GM21390 (cell line): ENCODE measurements at regions not wholly inside any gene's neighbourhood (a gene's known extent, or its start where the extent isn't known, plus 50 kb on each side); places are given as distances from the start of the nearest gene placed in this dataset.

Experiments
- ATAC-seq: cut with Tn5 transposase; IDR thresholded peaks from one replicate; pipeline ENCODE4 v1.9.1; 2021; ENCODE audit not compliant: unreplicated experiment

DNA sequence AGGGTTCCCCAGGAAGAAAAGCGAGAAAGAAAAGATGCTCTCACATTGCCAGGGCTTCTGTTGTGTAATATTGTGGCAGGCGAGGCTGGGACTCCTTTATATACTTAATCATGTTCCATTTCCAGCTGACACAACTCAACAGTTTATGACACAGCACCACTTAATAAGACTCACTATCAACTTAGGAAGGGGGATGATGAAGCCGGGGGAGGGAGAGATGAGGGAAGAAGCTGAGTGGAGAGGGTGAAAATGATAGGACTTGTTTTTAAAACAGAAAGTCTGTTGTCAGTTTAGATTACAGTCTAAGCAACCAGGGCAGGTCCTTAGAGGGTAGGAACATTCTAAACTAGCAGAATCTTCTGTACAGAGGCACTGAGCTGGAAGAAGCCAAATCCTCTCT, 397.0 kb downstream of the NXPE2 start:
- no peak for ATAC-seq

DNA sequence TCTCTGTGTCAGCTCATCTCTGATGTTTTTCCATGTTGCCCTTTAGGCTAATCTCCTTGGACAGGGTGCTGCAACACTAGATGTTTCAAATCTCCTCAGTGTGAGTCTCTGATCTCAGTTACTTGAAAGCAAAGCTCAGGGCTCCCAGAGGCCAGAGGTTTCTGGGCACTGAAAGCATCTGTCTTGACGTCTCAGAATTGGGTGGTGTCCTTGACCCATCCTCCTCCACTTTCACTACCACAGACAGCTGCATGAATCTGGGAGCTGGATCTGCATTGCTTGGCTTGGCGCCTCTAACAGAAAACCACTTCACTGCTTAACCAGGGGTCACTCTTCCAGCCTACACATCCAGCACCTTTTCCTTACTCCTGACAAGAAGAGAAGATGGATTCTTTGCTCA, 399.4 kb downstream of the NXPE2 start:
- ATAC-seq: no peak

DNA sequence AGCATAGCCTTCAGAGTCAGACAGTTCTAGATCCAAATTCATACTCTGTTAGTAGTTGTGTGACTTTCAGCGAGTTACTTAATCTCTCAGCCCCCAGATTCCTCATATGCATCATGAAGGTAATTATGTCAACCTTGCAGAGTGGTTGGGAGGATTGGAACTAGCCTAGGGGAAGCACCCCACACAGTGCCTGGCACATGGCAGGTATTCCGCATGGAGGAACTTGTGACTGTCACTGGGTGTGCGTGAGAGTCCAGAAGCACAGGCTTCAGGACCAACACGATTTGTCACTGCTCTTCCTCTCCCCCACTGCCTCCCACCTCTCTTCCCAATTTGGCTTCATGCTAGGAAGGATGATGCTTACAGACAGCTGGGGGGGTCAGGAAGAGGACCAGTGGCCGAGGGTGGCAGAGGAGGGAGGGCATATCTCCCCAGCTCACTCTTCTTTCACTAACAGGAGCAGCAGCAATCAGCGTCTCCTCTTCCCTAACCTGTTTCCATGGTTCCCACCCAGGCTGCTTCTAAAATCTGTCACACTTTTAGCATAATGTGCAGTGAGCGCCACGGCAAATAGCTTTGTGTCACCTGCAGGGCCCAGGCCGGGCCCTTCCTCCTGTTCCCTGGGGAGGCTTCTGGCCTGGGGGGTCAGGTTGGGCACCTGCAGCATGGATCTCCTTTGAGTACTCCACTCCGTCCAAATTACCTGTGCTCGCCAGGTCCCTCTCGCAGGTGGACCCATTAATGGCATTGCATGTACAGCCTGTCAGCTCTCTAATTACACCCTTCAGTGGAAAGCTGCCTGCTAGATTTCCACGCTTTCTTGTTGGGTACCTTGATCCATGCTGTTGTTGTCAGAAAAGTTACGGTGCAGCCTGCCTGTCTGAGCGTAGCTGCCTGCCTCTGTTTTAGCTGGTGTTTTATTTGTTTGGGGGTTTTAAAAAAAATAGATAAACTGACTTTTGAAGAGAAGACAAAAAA, 400.4 kb downstream of the NXPE2 start:
- no peak for ATAC-seq

DNA sequence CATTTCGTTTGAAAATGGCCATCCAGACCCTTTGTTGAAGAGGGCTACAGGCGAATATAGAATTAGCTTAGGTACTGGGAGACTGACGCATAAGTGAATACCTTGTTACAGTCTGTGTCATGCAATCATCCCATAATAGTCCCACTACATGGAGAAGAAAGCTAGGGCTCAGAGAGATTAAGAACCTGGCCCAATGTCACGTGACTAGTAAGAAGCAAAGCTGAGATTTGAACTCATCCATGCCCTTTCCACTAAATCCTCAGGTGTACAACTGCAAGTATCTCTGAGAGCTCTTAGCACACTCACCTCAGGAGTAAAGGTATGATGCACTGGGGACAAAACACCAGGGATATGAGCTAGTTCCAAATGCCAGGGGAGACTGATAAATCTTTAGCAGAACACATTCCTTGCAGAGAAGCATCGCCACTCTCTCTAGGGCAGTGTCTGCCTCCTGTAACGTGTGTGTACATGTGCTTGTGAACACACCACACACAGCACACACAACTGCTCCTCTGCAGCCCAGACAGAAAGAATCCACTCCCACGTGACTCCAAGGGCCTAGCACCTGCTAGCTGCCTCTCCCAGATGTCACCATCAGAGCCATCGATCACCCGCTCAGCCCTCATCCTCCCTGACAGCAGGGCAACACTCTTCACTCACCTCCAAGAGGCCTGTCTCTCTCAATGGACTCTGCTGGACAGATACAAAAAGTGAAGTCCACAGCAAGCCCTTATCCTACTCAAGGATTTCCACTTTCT, 402.8 kb downstream of the NXPE2 start:
- no peak for ATAC-seq

DNA sequence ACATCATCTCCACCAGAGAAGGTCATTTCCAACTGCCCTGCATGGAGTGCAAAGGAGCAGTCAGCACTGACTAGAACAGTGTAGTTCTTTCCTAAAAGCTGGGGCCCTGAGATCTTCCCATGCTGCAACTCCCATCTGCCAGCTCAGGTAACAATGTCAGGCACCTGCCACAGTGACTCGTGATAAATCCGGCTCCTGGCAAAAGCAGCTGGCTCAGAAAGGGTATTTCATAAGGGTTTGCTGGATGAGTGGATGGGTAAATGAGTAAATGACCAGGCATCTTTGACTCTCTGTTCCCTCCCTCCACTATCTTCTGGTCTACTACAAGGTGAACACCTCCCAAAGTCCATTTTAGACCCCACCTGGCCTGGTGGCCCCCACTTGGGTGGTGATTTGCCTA, 403.6 kb downstream of the NXPE2 start:
- no peak for ATAC-seq

DNA sequence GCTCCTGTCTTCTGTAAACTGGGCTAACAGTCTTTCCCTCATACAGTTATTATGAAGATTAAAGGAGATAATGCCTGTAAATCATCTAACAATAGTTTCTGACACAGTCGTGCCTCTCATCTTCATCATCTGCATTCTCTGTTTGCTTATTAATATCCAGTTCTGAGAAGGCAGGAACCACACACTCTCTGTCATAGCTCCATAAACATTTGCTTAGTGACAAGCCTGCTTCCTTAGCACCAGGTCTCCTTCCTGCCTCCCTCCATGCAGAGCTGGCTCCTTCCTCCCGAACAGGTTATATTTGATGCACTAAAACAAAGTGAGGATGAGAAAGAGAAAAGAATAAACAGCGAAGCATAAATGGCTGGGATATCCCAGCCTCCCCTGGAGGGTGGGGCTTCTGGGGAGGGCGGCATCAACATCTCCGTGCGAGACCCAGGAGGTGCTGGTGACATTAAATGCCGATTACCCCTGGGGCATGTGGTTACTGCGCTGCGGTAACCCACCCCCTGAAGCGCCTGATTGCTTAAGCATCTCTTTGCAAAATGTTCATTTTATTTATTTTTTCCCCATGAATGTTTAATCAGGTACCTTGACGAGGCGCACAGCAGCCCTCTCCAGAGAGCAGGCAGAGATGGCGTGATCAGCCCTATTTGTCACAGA, 404.9 kb downstream of the NXPE2 start:
- ATAC-seq: no peak

DNA sequence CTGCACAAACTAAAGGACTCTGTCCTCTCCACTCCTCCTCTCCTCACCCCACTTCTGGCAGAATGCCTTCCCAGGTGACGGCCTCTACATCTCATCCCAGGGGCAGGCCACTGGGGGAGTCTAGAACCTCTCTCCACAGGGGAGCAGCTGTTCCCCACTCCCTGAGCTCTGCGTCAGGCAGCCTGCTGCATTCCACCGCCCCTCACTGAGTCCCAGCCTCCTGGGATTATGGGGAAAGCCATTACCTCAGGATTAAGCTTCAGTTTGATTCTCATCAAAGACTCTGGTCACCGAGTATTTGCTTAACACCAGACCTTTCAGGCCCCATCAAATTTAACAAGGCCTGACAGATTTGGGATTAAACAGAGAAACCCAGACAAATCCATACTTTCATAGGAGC, 405.9 kb downstream of the NXPE2 start:
- ATAC-seq: no peak

DNA sequence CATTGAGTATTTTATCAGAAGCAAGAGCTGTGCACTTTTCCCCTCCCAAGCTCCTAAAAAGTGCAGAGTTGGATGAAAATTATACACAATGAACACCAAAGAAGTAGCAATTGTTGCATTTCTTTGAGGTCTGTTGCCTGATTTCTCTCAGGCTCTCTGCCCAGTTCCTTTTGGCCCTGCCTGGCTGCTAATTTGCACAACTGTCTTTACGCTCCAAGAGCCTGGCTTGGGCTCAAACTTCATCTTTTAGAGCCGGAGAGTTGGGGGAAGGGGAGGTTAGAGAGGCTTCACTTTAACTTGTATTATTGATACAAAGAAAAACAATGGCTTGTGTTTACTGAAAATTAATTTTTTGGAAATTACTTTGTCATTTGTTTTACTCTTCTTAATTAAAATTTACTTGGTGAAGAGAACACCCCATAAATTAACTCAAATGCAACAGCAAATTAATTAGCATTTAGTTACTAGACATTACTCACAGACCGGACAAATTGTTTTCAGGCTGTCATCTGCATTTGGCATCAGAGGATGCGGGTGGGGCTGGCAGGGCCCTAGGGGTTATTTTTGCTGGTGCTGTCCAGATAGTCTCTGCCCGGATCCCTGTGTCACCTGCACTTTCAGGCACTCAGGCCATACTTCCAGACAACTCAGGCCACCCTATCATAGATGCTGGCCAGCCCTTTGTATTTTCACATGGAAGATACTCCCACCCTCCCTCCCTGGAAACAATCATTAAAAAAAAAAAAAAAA, 407.3 kb downstream of the NXPE2 start:
- ATAC-seq: no peak

DNA sequence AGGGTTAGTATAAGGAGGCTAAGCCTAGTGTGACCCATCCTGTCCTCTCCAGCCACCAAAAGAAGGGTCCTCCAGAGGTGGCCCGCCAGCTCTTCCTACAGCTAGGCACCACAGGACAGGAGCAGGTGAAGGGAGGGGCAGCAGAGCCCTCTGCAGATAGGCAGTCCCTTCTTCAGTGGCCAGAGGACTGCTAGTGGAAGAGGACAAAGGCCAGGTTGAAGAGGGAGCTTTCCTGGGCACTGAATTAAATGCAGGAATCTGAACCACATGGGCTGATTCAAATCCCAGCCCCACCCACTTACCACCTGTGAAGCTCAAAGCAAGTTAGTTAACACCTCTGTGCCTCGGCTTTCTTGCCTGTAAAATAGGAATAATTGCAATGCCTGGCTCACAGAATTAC, 409.5 kb downstream of the NXPE2 start:
- ATAC-seq: no peak

DNA sequence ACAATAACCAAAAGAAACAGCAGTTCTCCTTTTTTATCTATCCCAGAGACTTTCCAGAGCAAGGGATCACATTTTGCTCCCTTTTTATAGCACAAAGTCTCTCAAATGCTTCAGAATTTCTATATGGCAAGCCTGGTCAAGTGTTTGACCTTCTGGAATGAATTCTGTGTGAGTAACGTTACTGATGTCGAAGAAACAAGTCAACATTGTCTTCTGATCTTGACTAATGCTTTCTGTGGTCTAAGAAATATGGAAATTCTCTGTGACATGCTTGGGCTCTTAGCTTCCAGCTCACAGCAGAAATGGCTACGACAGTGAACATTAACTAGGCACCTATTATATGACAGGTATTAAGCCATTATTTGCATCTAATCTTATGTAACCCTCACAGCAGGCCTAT, 411.7 kb downstream of the CADM1 start:
- ATAC-seq: no peak

DNA sequence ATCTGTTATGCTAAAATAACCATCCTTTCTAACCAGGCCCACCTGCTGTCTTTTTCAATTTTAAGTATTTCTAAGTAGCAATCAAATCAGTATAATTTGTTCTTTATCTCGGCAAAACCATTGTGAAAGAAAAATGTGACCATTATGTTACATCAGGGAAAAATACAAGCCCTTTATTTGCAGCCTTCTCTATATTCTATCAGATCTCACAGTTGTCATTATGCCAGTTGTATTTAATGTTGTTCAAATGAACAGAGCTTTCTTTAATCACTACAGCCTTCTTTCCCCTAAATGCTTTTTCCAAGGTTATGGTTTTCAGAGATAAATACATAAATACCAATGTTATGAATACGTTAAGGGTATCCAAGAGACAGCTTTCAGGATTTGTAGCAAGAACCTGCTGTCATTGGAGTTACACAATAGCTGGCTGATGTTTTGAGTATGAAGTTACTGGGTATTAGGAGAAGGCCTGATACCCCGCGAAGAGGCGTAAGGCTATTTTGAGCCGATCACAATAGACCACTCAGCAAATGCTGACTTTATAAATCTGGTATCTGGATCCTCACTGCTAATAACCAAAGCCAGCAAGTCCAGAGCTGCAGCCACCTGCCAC, 406.3 kb downstream of the CADM1 start:
- ATAC-seq: no peak

DNA sequence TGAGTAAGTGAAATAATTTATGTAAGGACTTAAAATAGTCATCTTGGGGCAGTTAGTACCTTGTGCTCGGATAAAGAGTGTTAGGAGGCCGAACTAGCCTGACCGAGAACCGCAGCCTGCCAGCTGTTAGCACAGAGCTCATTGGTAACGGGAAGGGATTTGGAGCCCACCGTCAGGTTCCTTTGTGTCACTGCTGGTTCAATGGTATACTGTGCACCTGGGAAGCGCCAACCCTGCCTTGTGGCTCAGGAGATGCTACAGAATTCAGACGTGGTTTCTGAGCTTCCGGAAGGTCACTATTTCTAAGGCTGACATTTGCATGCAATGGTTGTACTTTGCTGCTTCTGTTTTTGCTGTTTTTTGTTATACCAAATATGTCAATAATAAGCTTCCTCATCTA, 403.5 kb downstream of the CADM1 start:
- no peak for ATAC-seq

DNA sequence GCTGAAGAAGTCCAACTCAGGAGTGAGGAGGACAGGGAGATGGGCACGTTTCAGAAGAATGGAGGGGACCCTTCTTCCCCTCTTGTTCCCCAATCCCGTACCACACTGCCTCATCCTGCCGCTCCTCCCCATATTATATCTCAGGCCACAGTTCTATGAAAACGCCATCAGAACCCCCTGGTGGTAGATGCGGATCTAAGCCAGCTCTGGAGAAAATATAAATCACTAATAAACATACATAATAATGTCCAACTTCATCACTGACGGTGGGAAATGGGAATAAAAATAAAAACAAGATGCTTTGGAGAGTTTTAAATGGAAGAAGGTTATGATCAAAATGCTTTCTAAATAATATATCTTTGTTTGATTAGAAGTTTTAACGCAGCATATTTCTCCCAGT, 400.3 kb downstream of the CADM1 start:
- no peak for ATAC-seq

DNA sequence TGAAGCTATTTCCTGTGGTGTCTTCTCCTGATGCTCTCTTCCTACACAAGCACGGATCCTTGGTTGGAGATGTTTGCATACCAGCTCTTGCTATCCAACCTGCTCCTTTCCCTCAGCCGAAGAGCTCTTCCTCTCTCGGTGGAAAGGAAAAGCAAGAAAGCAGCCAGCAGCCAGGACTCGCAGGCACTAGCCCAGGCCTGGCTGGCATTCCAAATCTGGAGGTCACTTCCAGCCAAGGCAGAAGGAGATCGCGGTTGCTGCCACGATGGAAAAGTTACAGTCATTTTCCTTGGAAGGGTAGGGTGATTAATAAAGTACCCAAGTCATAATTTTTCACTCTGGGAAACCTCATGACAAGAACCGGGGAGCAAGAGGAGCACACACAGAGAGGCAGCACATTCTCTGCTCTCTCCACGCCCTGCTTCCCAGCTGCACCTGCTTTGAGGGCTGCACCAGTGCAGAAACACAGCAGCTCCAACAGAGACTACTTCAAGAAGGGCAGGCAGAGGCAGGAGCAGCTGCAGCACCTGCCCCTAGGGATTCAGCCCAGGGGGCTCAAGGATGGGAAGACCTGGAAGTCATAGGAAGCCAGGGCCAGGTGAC, 399.3 kb downstream of the CADM1 start:
- ATAC-seq: no peak

DNA sequence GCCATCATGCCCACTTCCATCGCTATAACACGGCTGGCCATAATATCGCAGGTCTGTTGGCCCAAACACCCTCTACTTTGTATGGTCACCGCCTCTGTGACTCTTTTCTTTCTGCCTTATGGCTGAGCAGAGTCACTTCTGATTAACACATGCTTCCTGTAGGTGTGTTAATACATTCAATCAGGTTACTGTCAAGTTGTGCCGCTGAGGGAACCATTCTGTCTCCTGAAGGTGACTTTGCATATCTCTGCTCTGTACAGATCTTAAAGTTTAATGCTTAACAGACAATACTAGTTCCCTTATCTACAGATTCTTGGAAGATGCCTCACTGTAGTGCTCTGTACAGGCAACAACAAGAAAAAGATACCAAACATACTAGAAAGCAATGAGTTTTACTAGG, 393.1 kb downstream of the CADM1 start:
- ATAC-seq: no peak

DNA sequence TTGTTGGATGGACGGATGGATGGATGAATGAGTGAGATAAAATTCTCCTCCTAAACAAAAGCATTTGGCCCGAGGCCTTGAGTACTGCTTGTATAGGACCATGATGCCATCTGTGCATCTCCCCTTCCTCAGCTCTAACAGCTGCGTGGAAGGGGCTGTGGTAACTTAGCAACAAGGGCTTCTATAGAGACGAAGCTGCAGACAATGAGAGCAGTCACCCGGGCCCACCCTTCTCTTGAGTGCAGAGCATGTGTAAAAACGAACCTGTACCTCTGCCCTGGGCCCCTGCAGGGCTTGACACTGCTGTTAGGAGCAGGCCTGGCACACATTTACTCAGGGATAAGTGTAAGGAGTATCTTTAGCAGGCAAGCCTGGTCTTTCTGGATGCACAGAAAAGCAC, 391.5 kb downstream of the CADM1 start:
- ATAC-seq: no peak

DNA sequence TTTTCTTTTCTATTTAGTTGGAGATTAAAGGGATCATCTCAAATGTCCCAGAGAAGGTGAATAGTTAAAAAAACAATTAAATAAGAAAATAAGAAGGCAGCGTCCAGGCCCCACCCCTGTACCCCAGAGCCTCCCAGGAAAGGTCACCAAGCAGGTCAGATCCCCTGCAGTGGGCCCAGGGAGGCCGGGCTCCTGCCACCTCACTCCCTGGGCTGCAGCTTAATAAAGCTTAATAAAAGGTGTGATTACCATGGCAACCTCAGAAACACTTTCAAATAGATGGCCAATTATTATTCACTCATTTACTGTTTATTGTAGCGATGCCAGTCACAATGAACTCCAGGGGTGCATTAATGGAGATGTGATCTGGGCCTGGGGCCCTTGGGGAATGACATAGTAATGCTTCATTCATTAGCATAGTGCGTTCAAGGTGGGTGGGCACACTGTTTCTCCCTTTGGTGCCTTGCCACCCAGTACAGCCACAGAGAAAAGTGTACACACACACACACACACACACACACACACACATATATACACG, 386.2 kb downstream of the CADM1 start:
- ATAC-seq: no peak

DNA sequence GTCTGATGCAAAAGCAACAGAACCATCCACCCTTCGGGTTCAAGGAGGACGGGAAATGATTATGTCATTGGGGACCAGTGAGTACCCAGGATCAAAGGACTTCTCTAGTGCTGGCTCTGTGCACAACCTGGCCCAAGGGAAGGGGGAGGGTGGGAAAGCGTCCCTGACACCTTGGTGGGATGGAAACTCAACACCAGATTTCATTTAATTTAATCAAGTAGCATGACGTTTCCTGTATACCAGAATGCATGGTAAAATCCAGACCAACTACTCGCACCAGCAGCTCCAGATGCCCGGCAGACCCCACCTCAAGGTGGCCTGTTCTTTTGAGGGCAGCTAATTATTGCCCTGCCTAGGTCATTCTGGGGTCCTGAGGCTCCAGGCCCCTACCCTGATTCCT, 385.1 kb downstream of the CADM1 start:
- ATAC-seq: no peak
